K562 (cell line): ENCODE measurements at regions not wholly inside any gene's neighbourhood (a gene's known extent, or its start where the extent isn't known, plus 50 kb on each side); places are given as distances from the start of the nearest gene placed in this dataset.

Experiments
- ATAC-seq: fragments of 200-7000 bp; cut with Tn5 transposase; 3 replicates; pipeline ENCODE4 v1.9.1; 2020; ENCODE audit warnings: moderate library complexity
- BruUV-seq: library from RNA; stranded (reverse); fragments of 400-500 nt; replicated peaks from 2 replicates; lab custom pipeline; 2021; lab: Mats Ljungman, UMichigan
- CTCF ChIA-PET: fragments of 300-600 bp; formaldehyde crosslinking; extraction: SDS; loops from one replicate; lab custom pipeline; 2021; ENCODE audit warnings: low intra/inter-chr PET ratio; lab: Yijun Ruan, JAX
- POLR2A ChIA-PET: fragments of 300-600, 350-650 bp; sonication (Branson Sonifier 250); formaldehyde crosslinking; extraction: SDS; loops from one replicate; lab custom pipeline; 2021; ENCODE audit warnings: antibody characterized with exemption, inconsistent platforms; lab: Yijun Ruan, JAX
- DNase-seq, 4 experiments: peaks; one replicate each; pipeline versions ENCODE4 v3.0.0 to v3.0.0-alpha.2; 2011 to 2018; ENCODE audit warnings: low spot score in 3 of 4, mixed read lengths in 3 of 4; ENCODE audit errors: extremely low read depth in 1 of 4
- FAIRE-seq: peaks from 2 replicates; lab custom pipeline; 2011; peaks lifted over from hg19 to GRCh38; lab: Jason Lieb, UNC
- H2AFZ ChIP-seq: 2 replicates; pipeline ENCODE4 v1.6.0; 2011; ENCODE audit warnings: low read depth, low read length, control low read depth, inconsistent platforms
- H3K27ac ChIP-seq: fragments of 200-600 bp; 3 replicates; pipeline ENCODE4 v1.8.0; 2011; ENCODE audit warnings: low read depth, mild to moderate bottlenecking, control low read depth, inconsistent platforms, low read length, moderate library complexity, mixed read lengths; ENCODE audit errors: extremely low read depth
- H3K27me3 ChIP-seq, 2 experiments: fragments of 300-600 bp in 1 of 2; 2 replicates in 1 of 2; 3 replicates in 1 of 2; pipeline versions ENCODE4 v1.6.0 to v1.8.0; 2011; ENCODE audit warnings: inconsistent platforms in 2 of 2, low read length in 2 of 2, mild to moderate bottlenecking in 1 of 2, mixed read lengths in 1 of 2, moderate library complexity in 1 of 2; ENCODE audit not compliant: control insufficient read depth in 2 of 2, insufficient read depth in 2 of 2
- H3K36me3 ChIP-seq: fragments of 300-600 bp; 3 replicates; pipeline ENCODE4 v1.8.0; 2011; ENCODE audit warnings: mild to moderate bottlenecking, low read length, inconsistent platforms; ENCODE audit not compliant: control insufficient read depth, insufficient read depth
- H3K4me1 ChIP-seq, 2 experiments: fragments of 200-600 bp in 1 of 2; replicated peaks in 1 of 2; 2 replicates in 1 of 2; 3 replicates in 1 of 2; pipeline versions ENCODE4 v1.5.1 to v1.8.0; 2011; ENCODE audit warnings: inconsistent platforms in 2 of 2, low read length in 2 of 2, mild to moderate bottlenecking in 1 of 2, mixed read lengths in 1 of 2, moderate library complexity in 1 of 2; ENCODE audit not compliant: control insufficient read depth in 2 of 2, insufficient read depth in 2 of 2
- H3K4me2 ChIP-seq: 2 replicates; pipeline ENCODE4 v1.6.1; 2011; ENCODE audit warnings: low read length, control low read depth, inconsistent platforms, mixed read lengths; ENCODE audit not compliant: insufficient read depth
- H3K4me3 ChIP-seq: fragments of 200-600 bp; sonication (generic), shearing (Covaris generic); 2 replicates; pipeline ENCODE4 v1.5.1; 2016; ENCODE audit warnings: control low read depth, inconsistent platforms
- H3K79me2 ChIP-seq: fragments of 200-600 bp; 3 replicates; pipeline ENCODE4 v1.8.0; 2011; ENCODE audit warnings: low read length, inconsistent platforms; ENCODE audit not compliant: control insufficient read depth, insufficient read depth
- H3K9ac ChIP-seq, 2 experiments: 2 replicates each; pipeline versions ENCODE4 v1.6.0 to v1.6.1; 2011; ENCODE audit warnings: low read depth in 2 of 2, low read length in 2 of 2, control low read depth in 1 of 2, inconsistent platforms in 1 of 2, mild to moderate bottlenecking in 1 of 2, mixed read lengths in 1 of 2; ENCODE audit not compliant: insufficient read depth in 1 of 2
- H3K9me1 ChIP-seq: one replicate; pipeline ENCODE4 v1.6.0; 2011; ENCODE audit warnings: inconsistent platforms, mild to moderate bottlenecking, low read length, moderate library complexity; ENCODE audit not compliant: control insufficient read depth, insufficient read depth
- H3K9me3 ChIP-seq: replicated peaks from 2 replicates; pipeline ENCODE4 v1.5.1; 2011; ENCODE audit warnings: low read depth, low read length, inconsistent platforms; ENCODE audit not compliant: control insufficient read depth, insufficient read depth
- H4K20me1 ChIP-seq: replicated peaks from 2 replicates; pipeline ENCODE4 v1.6.1; 2011; ENCODE audit warnings: low read length, inconsistent platforms, mixed read lengths; ENCODE audit not compliant: control insufficient read depth, insufficient read depth
- CCNT2 ChIP-seq: IDR thresholded peaks from 2 replicates; pipeline ENCODE4 v1.6.1; 2011; ENCODE audit warnings: borderline replicate concordance, low read depth, mild to moderate bottlenecking, moderate library complexity, mixed read lengths, low read length; ENCODE audit not compliant: insufficient read length; ENCODE audit errors: extremely low read depth
- E2F8 ChIP-seq: fragments of 450-650 bp; IDR thresholded peaks from 2 replicates; pipeline ENCODE4 v1.7.1; 2018; ENCODE audit warnings: mild to moderate bottlenecking, low read depth; ENCODE audit not compliant: partially characterized antibody
- GTF2E2 ChIP-seq: fragments of 200-800 bp; sonication (Bioruptor generic); IDR thresholded peaks from 2 replicates; pipeline ENCODE4 v1.6.1; 2016; ENCODE audit warnings: missing genetic modification characterization, missing compliant biosample characterization
- MYNN ChIP-seq, 2 experiments: sonication (generic); formaldehyde crosslinking in 1 of 2; IDR thresholded peaks; 2 replicates each; pipeline versions ENCODE4 v1.5.0 to v1.6.1; 2016 to 2020; ENCODE audit warnings: antibody characterized with exemption in 1 of 2, missing genetic modification reagents in 1 of 2
- WGBS: fragments of 100-300 bp; shearing (Covaris generic); methylation state at CpG from one replicate; pipeline ENCODE4 v1.1.6; 2016; ENCODE audit warnings: low coverage, mixed read lengths; ENCODE audit not compliant: insufficient coverage; ENCODE audit errors: missing lambda C conversion rate; 5-methylcytosine and 5-hydroxymethylcytosine counted together
- in situ Hi-C: fragments of 300-500 bp; cut with MboI; formaldehyde crosslinking; loops from 4 replicates; pipeline ENCODE4 v1.15.0; 2018; ENCODE audit warnings: inconsistent platforms, mixed read lengths
- intact Hi-C: fragments of 100-400 bp; cut with micrococcal nuclease; formaldehyde crosslinking; loops from 2 replicates; pipeline ENCODE4 v1.14.2; 2022
- TF ChIP-seq, protein P1 (sequence below): fragments of 250-450 bp; sonication (Bioruptor Pico); IDR thresholded peaks from 2 replicates; pipeline ENCODE4 v1.5.0; 2021

DNA sequence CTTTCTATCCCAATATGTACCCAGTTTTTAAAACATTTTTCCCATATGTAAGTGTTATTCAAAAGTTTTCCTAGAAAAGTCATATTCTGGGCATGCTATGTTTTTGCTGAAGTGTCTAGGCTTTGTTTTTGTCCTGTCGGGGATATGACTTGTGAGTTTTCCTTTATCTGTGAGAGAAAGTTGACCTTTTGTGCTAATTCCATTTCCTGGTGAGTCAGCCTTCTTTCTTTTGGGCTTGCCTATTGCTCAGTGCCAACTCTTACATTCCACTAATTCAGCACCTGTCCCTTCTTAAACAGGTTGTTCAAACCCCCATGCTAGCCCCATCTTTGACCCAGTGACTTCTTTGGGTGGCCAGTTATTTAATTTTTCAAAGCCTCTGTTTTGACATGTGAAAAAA lies 146.2 kb downstream of the AHR start (continued):
- TF ChIP-seq E2F8, result no peak

DNA sequence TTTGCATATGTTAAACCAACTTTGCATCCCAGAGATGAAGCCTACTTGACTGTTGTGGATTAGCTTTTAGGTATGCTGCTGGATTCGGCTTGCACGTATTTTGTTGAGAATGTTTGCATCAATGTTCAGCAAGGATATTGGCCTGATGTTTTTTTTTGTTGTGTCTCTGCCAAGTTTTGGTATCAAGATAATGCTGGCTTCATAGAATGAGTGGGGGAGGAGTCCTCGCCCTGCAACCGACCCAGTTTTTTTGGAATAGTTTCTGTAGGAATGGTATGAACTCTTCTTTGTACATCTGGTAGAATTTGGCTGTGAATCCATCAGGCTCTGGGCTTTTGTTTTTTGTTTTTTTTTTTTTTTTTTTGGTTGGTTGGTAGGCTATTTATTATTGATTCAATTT lies 147.9 kb downstream of the AHR start:
- CTCF ChIA-PET, result no interaction called here
- in situ Hi-C loops, result no loop called here
- no peak for TF ChIP-seq GTF2E2 (tag)
- TF ChIP-seq MYNN (IDR thresholded peaks at IDR 0.05), result no peak
- TF ChIP-seq MYNN (CRISPR knock-in tag; IDR thresholded peaks at IDR 0.05), result no peak
- TF ChIP-seq CCNT2, result no peak
- TF ChIP-seq, protein P1, sequence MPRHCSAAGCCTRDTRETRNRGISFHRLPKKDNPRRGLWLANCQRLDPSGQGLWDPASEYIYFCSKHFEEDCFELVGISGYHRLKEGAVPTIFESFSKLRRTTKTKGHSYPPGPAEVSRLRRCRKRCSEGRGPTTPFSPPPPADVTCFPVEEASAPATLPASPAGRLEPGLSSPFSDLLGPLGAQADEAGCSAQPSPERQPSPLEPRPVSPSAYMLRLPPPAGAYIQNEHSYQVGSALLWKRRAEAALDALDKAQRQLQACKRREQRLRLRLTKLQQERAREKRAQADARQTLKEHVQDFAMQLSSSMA (CRISPR knock-in tag), result no peak
- TF ChIP-seq, all 486 proteins: peak for 0
- intact Hi-C loops, result no loop called here
- H3K4me1 ChIP-seq, result no peaks in the 10 kb centered on the region
- H3K4me3 ChIP-seq, result no peak overlapping the region
- WGBS, result 9% methylated on average over 4 of the region's 4 CpGs
- no peaks in the 10 kb centered on the region for H3K9me1 ChIP-seq
- BruUV-seq, result no TSS peak
- H3K9me3 ChIP-seq, result peaks cover 3% of the 10 kb centered on the region; the same call in 1 of the 2 replicates
- H3K27me3 ChIP-seq, result no peaks in the 10 kb centered on the region
- no peak overlapping the region for H3K4me2 ChIP-seq
- ATAC-seq (no peak), DNase-seq (no peak), FAIRE-seq (no peak)
- no peak overlapping the region for H3K27ac ChIP-seq
- no peaks in the 10 kb centered on the region for H3K79me2 ChIP-seq
- H3K9ac ChIP-seq, result no peak overlapping the region
- H2AFZ ChIP-seq, result no peak overlapping the region
- POLR2A ChIA-PET, result no interaction called here
- no peaks in the 10 kb centered on the region for H4K20me1 ChIP-seq
- H3K36me3 ChIP-seq, result no peaks in the 10 kb centered on the region
